ENCODE measurements at regions not wholly inside any gene's neighbourhood (a gene's known extent, or its start where the extent isn't known, plus 50 kb on each side); places are given as distances from the start of the nearest gene placed in this dataset.
"Not testable (repeated sequence)": the region's sequence is repeated elsewhere in the genome, so short reads cannot be mapped to it uniquely, and the experiment has no call there.

DNA sequence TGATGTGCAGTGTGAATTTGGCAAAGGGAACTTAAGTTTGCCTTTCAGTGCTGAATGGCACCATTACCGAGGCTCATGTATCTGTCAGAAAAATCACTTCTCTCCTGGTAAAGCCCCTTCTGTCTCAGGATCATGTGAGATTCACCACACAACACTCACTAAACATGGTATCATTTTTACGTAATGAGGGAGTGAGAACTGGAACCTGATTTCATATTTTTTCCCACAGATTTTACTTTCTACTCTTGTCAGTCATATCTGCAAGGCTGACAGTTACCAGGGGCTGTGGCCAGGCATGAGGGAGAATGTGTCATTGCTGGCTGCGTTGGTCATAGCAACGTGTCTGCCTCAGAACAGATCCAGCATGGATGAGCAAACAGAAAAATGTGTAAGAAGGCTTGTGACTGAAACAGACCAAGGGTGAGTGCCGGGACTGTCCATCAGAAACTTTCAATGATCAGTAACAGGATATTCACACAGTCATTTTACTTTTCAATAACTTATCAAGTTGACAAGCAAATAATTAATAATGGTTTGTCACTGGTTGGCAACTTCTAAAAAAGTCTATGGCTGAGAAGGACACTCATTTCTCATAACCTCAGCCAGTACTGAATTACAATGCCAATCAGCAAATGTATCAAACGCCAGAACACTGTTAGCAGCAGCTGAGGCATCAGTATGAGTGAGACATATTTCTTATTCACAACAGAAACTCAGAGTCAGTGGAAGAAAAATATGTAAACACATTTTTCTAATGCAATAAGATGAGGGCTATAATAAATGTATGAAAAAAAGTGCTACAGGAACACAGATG lies 100.5 kb downstream of the CDC42EP3 start:
- Mint-ChIP-seq H3K4me1 (peaks cover 32 to 60% of the 10 kb centered on the region in 2 donors), H3K9me3 (peaks cover 0 to 6% (median 0%) of the 10 kb centered on the region in 6 donors), H3K27me3 (ENCODE audit: low read depth in 3 of 3) (no peaks in the 10 kb centered on the region), H3K4me3 (no peak overlapping the region), H3K27ac (no peak overlapping the region), H3K36me3 (peaks cover 0 to 4% (median 0%) of the 10 kb centered on the region in 3 donors)
- no peak for DNase-seq

DNA sequence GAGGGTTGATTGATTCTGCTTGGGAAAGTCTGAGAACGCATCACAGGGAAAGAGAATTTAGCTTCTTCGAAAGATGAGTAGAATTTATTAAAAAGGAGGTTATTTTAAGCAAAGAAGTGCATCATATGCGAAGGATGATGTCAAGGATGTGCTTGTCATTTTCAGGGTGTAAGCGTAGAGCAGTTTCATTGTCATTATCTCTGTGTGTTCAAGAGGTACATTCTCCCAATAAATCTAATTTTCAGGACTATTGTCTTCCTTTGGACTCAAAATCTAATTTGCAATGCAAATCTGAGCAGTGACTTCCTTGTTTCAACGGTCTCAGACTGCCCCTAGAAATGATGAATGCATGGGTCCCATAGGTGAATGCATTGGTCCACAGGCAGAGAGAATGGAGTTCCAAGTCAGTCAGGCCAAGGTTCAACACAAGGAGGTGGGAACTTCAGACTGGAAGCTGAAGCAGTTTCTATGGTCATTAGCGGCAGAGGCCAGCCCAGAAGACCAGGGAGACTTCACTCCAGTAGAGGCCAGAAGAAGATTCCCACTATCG lies 99.8 kb downstream of the CDC42EP3 start:
- DNase-seq = no peak
- H3K4me3 Mint-ChIP-seq = no peak overlapping the region
- peaks cover 32 to 57% of the 10 kb centered on the region in 2 donors for H3K4me1 Mint-ChIP-seq
- no peak overlapping the region for H3K27ac Mint-ChIP-seq
- no peaks in the 10 kb centered on the region for H3K27me3 Mint-ChIP-seq (ENCODE audit: low read depth in 3 of 3)
- H3K36me3 Mint-ChIP-seq = peaks cover 0 to 4% (median 4%) of the 10 kb centered on the region in 3 donors
- H3K9me3 Mint-ChIP-seq = peaks cover 0 to 7% (median 0%) of the 10 kb centered on the region in 6 donors

DNA sequence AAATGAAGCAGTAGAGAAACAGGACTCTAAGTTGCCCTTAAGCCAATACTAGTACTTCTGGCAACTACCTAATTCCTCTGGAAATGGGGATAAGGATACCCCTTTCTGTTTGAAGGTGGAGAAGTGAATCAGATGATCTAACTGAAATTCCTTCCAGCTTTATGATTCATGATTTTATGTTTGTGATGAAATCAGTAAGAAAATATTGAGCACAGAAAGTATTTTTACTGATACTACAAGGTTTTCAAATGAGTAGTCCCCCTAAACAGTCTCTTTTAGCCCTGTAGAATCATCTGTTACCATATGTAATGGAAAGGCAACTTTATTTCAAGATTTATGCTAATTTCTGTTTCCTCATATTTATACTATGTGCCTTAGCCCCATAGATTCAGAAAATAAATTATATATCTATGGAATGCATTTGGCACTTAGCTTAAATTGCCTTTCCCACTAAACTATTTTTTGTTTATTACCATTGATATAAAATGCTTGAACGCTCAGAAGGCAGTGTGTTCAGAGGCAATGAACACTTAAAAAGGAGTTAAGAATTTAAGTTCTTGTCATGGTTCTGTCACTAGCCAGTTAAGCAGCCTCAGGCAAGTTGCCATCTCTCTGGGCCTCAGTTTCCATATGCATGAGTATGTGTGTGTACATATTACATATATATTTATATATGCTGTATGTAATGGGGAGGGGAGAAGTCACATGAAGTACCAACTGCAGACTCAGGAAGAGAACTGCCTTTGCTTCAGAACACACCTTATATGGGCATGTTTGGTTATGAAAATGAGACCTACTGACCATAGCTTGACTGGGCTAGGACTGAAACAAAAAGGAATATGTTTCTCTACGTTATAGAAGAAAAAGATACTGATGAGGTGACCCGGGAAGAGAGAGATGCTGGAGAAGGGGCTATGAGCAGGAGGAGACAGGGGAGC lies 97.7 kb downstream of the CDC42EP3 start:
- no peak overlapping the region for H3K27ac Mint-ChIP-seq
- peaks cover 20 to 37% of the 10 kb centered on the region in 2 donors for H3K4me1 Mint-ChIP-seq
- DNase-seq = no peak
- H3K36me3 Mint-ChIP-seq = peaks cover 0 to 4% (median 4%) of the 10 kb centered on the region in 3 donors
- H3K4me3 Mint-ChIP-seq = peak overlapping the region in 1 of 5 donors; percentile 2
- H3K27me3 Mint-ChIP-seq (ENCODE audit: low read depth in 3 of 3) = no peaks in the 10 kb centered on the region
- H3K9me3 Mint-ChIP-seq = peaks cover 0 to 5% (median 0%) of the 10 kb centered on the region in 6 donors

DNA sequence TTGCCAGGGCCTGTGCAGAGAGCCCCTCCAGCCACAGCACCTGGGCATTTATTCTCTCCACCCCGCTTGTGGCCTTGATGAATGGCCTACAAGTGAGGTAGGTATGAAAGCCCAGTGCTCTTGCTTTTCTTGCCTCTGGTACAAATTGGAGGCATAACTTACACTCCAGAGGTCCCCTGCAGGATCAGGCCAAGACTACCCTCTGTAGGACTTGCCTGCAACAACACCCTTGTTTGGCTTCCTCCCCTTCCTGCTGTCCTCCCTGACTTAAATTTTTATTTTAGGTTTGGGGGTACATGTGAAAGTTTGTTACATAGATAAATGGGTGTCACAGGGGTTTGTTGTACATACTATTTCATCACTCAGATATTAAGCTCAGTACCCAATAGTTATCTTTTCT lies 95.7 kb downstream of the CDC42EP3 start:
- Mint-ChIP-seq H3K4me1 (peaks cover 18 to 41% of the 10 kb centered on the region in 2 donors), H3K27ac (no peak overlapping the region), H3K27me3 (ENCODE audit: low read depth in 3 of 3) (peaks cover 0 to 3% (median 0%) of the 10 kb centered on the region in 3 donors), H3K4me3 (no peak overlapping the region), H3K9me3 (peaks cover 0 to 5% (median 0%) of the 10 kb centered on the region in 6 donors), H3K36me3 (peaks cover 4 to 11% (median 5%) of the 10 kb centered on the region in 3 donors)
- no peak for DNase-seq

DNA sequence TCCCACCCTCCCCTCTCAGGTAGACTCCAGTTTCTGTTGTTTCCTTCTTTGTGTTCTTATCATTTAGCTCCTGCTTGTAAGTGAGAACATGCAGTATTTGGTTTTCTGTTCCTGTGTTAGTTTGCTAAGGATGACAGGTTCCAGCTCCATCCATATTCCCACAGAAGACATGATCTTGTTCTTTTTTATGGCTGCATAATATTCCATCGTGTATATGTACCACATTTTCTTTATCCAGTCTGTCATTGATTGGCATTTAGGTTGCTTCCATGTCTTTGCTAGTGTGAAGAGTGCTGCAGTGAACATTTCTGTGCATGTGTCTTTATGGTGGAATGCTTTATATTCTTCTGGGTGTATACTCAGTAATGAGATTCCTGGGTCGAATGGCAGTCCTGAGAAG lies 95.2 kb downstream of the CDC42EP3 start:
- not testable (repeated sequence) for H3K9me3 Mint-ChIP-seq; H3K27ac Mint-ChIP-seq; H3K4me3 Mint-ChIP-seq; DNase-seq; H3K27me3 Mint-ChIP-seq (ENCODE audit: low read depth in 3 of 3)
- peaks cover 4 to 11% (median 5%) of the 10 kb centered on the region in 3 donors for H3K36me3 Mint-ChIP-seq
- H3K4me1 Mint-ChIP-seq = peaks cover 18 to 44% of the 10 kb centered on the region in 2 donors

DNA sequence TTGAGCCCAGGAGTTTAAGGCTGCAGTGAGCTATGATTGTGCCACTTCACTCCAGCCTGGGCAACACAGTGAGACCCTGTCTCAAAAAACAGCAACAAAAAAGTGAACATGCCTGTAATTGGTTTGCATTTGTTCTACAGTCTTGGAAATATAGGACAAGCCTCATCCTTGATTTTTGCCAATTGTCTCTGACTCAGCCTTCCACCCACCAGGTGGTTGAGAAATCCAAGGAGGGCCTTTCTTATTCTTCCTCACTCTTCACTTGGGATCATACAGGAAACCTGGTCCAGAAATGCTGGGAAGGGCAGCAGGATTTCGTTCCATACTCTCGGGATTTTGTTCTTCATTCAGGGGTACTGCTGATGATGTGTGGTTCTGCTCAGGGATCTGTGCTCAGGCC lies 94.6 kb downstream of the CDC42EP3 start:
- Mint-ChIP-seq H3K27me3 (ENCODE audit: low read depth in 3 of 3) (peaks cover 0 to 3% (median 0%) of the 10 kb centered on the region in 3 donors), H3K36me3 (peaks cover 4 to 11% (median 5%) of the 10 kb centered on the region in 3 donors), H3K9me3 (peaks cover 0 to 5% (median 0%) of the 10 kb centered on the region in 6 donors), H3K4me1 (peaks cover 22 to 48% of the 10 kb centered on the region in 2 donors), H3K27ac (no peak overlapping the region), H3K4me3 (no peak overlapping the region)
- no peak for DNase-seq

DNA sequence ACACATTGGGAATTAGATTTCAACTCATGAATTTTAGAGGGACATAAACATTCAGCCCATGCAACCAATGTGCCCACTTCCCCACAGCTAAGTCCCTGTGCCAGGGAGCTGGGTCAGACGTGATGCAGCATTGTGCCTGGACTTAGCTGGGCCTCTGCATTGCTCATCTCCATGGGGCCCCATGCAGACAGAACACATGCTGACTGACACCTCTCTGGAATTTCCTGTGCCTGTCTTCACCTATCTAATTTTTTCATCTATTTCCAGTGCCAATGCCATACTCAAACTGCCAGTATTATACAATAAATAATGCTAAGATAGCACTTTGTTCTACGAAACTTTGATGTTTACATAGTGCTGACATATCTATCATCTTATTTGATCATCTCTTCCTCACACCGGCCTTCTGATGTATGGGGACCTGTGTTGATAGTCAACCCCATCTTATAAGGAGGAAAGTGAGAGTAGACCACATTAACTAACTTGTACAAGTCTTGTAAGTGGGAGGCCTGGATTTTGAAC lies 92.2 kb downstream of the CDC42EP3 start:
- Mint-ChIP-seq H3K27ac (no peak overlapping the region), H3K27me3 (ENCODE audit: low read depth in 3 of 3) (peaks cover 0 to 3% (median 1%) of the 10 kb centered on the region in 3 donors), H3K36me3 (peaks cover under 1 to 11% (median 5%) of the 10 kb centered on the region in 3 donors), H3K4me1 (peaks cover 33 to 53% of the 10 kb centered on the region in 2 donors), H3K9me3 (peaks cover 0 to 3% (median 0%) of the 10 kb centered on the region in 6 donors), H3K4me3 (no peak overlapping the region)
- no peak for DNase-seq

DNA sequence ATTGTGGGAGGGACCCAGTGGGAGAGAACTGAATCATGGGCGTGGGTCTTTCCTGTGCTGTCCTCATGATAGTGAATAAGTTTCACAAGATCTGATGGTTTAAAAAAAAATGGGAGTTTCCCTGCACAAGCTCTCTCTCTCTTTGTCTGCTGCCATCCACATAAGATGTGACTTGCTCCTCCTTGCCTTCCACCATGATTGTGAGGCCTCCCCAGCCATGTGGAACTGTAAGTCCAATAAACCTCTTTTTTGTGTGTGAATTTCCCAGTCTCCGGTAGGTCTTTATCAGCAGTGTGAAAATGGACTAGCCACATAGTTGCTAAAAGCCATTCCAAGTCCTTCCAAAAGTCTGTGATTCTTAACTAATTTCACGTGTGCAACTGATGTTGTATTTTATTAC lies 91.5 kb downstream of the CDC42EP3 start:
- H3K4me1 Mint-ChIP-seq = peaks cover 38 to 57% of the 10 kb centered on the region in 2 donors
- DNase-seq; H3K4me3 Mint-ChIP-seq; H3K27me3 Mint-ChIP-seq (ENCODE audit: low read depth in 3 of 3); H3K9me3 Mint-ChIP-seq: not testable (repeated sequence)
- H3K27ac Mint-ChIP-seq = peak overlapping the region in 1 of 6 donors; percentile 18
- peaks cover 0 to 11% (median 5%) of the 10 kb centered on the region in 3 donors for H3K36me3 Mint-ChIP-seq

DNA sequence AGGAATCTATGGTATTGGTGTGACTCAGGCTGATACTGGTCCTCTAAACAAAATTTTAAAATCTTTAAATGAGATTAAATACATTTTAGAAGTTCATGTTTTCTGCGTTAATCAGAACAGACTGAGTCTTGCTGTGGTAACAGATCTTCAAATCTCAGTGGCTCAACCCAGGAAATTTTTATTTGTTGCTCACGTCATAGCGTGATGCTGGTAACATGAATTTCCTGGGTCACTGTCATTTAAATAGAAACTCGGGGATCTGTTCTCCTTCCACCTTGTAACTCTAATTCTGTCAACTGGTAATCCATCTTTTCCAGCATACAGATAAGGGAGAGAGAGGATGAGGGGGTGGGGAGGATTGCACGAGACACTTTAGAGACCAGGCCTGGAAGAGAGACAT lies 90.0 kb downstream of the CDC42EP3 start:
- H3K9me3 Mint-ChIP-seq = peaks cover 0 to 2% (median 0%) of the 10 kb centered on the region in 6 donors
- peaks cover 53 to 67% of the 10 kb centered on the region in 2 donors for H3K4me1 Mint-ChIP-seq
- H3K27me3 Mint-ChIP-seq (ENCODE audit: low read depth in 3 of 3) = peaks cover 0 to 3% (median 3%) of the 10 kb centered on the region in 3 donors
- no peak for DNase-seq
- no peak overlapping the region for H3K4me3 Mint-ChIP-seq
- peaks cover 0 to 8% (median 5%) of the 10 kb centered on the region in 3 donors for H3K36me3 Mint-ChIP-seq
- H3K27ac Mint-ChIP-seq = no peak overlapping the region

DNA sequence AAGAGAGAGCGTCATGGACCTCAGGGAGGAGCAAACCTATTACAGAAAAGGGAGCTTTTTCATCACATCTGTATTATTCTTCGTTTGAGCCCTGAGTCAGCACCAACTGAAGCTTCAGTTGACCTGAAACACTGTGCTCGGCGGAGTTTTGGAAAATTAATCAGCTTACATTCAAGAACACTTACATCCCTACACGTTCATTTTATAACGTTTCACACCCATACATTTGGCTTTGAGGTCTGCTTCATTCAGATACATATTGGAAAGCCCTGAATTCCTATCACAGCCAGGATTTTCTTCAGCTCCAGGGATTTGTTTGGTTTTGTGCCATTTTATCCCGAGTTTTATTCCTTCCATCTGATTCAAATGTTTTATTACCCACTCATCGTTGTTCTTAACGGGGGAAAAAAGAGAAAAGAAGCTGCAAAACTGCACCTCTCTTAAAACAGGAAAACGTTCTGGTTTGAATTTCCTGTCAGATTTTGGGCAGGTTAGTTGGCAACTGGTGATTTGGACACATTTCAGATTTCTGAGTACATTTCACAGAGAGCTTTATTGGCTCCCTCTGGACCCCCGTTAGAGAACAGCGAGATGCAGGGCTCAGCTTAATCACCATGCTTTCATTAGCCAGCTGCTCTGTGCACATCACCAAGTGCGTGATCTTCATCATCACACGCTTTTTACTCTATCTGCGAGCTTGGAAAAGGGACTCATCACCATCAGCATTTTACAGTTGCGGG lies 88.8 kb downstream of the CDC42EP3 start:
- Mint-ChIP-seq H3K4me3 (peak overlapping the region; percentile 74 to 80 (median 76)), H3K27ac (peak overlapping the region; percentile 30 to 98 (median 88)), H3K36me3 (peaks cover 0 to 8% (median 5%) of the 10 kb centered on the region in 3 donors), H3K4me1 (peaks cover 66 to 80% of the 10 kb centered on the region in 2 donors), H3K9me3 (peaks cover 0 to 2% (median 0%) of the 10 kb centered on the region in 6 donors), H3K27me3 (ENCODE audit: low read depth in 3 of 3) (peaks cover 0 to 3% (median 3%) of the 10 kb centered on the region in 3 donors)
- peak in 2 of 3 donors; percentile 13 to 32 for DNase-seq

DNA sequence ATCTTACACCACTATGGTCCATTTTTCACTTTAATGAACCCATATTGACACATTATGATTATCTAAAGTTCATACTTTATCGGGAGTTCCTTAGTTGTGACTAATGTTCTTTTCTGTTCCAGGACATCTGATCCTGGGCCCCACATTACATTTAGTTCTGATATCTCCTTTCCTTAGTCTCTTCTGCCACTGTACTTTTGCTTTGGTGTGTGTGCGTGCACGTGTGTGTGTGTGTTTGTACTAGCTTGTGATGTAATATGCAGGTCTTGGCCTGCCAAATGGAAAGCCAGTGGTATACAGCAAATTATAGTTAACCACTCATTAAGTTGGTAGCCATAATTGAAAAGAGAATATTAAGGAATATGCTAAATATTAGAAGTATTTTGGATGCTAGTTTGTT lies 88.0 kb downstream of the CDC42EP3 start:
- Mint-ChIP-seq H3K4me3 (peak overlapping the region; percentile 74 to 80 (median 76)), H3K9me3 (peaks cover 0 to 2% (median 0%) of the 10 kb centered on the region in 6 donors), H3K4me1 (peaks cover 71 to 87% of the 10 kb centered on the region in 2 donors), H3K27ac (peak overlapping the region; percentile 72 to 98 (median 88)), H3K36me3 (peaks cover 0 to 8% (median 5%) of the 10 kb centered on the region in 3 donors), H3K27me3 (ENCODE audit: low read depth in 3 of 3) (peaks cover 0 to 3% (median 3%) of the 10 kb centered on the region in 3 donors)
- DNase-seq = no peak

DNA sequence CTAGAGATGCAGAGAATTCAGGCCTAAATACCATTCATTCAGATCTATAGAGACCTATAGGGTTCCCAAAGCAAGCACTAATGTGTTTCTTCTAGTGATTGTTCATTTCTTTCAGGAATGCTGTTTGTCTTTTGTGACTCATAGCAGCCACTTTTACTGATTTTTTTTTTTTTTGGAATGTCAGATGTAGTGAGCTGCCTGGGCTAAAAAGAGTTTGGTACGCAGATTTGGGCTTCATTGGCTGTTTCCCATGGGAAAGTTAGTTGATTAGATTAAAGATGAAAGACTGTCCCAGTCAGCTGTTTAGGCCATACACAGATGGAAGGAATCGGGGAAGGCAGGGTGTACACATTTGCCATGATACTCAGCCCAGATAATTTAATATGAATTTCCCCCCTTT lies 87.6 kb downstream of the CDC42EP3 start:
- Mint-ChIP-seq H3K4me3 (peak overlapping the region in 3 of 5 donors; percentile 2 to 76 (median 19)), H3K36me3 (peaks cover 0 to 8% (median 5%) of the 10 kb centered on the region in 3 donors), H3K4me1 (peaks cover 75 to 92% of the 10 kb centered on the region in 2 donors), H3K27ac (peak overlapping the region; percentile 83 to 98 (median 90)), H3K27me3 (ENCODE audit: low read depth in 3 of 3) (peaks cover 0 to 3% (median 3%) of the 10 kb centered on the region in 3 donors), H3K9me3 (peaks cover 0 to 2% (median 0%) of the 10 kb centered on the region in 6 donors)
- DNase-seq = no peak
